ENCODE measurements at regions not wholly inside any gene's neighbourhood (a gene's known extent, or its start where the extent isn't known, plus 50 kb on each side); places are given as distances from the start of the nearest gene placed in this dataset.
A peak's percentile ranks its signal among the peaks of the same experiment; 100 is the strongest.

GRCh38 chr2:120528051-120528692 lies 182.2 kb downstream of the INHBB start (continued):
- peak; percentile 82 for TF ChIP-seq ZNF263 (CRISPR knock-in tag; IDR thresholded peaks at IDR 0.05)
- TF ChIP-seq GMEB2 (CRISPR knock-in tag; IDR thresholded peaks at IDR 0.05; ENCODE audit: low read depth), result no peak
- no peak; the same call in 1 of the 2 replicates for TF ChIP-seq ZNF816 (CRISPR knock-in tag; IDR thresholded peaks at IDR 0.05; ENCODE audit: borderline replicate concordance)
- peak; percentile 51; the same call in 1 of the 2 replicates for TF ChIP-seq ZNF646 (CRISPR knock-in tag; IDR thresholded peaks at IDR 0.05)
- TF ChIP-seq PAWR (CRISPR knock-in tag; IDR thresholded peaks at IDR 0.05; ENCODE audit: borderline replicate concordance), result no peak
- TF ChIP-seq DR1 (CRISPR knock-in tag; IDR thresholded peaks at IDR 0.05), result no peak
- TF ChIP-seq NFIC (IDR thresholded peaks at IDR 0.05; ENCODE audit: low read length), result no peak
- TF ChIP-seq PHF20 (CRISPR knock-in tag; IDR thresholded peaks at IDR 0.05), result peak; percentile 54; the same call in 1 of the 2 replicates
- TF ChIP-seq KIAA2018 (CRISPR knock-in tag; IDR thresholded peaks at IDR 0.05; ENCODE audit: borderline replicate concordance), result no peak
- TF ChIP-seq KLF11 (CRISPR knock-in tag; IDR thresholded peaks at IDR 0.05), result peak; percentile 74; the same call in 1 of the 2 replicates
- TF ChIP-seq U2AF1 (optimal IDR thresholded peaks at IDR 0.05; ENCODE audit: low read depth, low read length), result peak; percentile 31
- peak; percentile 92 for TF ChIP-seq ZMAT3 (CRISPR knock-in tag; conservative IDR thresholded peaks at IDR 0.05)
- no peak for TF ChIP-seq XRCC5 (optimal IDR thresholded peaks at IDR 0.05; ENCODE audit: low read length)
